ENCODE measurements at regions not wholly inside any gene's neighbourhood (a gene's known extent, or its start where the extent isn't known, plus 50 kb on each side); places are given as distances from the start of the nearest gene placed in this dataset.

DNA sequence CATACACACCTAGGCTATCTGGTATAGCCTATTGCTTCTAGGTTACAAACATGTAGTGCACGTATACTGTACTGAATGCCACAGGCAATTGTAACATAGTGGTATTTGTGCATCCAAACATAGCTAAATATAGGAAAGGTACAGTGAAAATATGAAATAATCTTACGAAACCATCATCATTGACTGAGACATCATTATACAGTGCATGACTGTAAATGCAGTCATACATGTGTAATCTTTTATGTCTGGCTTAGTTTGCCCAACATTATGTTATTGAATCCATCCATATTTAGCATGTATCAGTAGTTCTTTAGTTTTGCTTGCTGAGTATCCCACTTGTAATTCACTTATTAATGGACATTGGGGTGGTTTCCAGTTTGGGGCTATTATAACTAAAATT is 124.9 kb downstream of the CYLD start:
- TF ChIP-seq, protein P1, sequence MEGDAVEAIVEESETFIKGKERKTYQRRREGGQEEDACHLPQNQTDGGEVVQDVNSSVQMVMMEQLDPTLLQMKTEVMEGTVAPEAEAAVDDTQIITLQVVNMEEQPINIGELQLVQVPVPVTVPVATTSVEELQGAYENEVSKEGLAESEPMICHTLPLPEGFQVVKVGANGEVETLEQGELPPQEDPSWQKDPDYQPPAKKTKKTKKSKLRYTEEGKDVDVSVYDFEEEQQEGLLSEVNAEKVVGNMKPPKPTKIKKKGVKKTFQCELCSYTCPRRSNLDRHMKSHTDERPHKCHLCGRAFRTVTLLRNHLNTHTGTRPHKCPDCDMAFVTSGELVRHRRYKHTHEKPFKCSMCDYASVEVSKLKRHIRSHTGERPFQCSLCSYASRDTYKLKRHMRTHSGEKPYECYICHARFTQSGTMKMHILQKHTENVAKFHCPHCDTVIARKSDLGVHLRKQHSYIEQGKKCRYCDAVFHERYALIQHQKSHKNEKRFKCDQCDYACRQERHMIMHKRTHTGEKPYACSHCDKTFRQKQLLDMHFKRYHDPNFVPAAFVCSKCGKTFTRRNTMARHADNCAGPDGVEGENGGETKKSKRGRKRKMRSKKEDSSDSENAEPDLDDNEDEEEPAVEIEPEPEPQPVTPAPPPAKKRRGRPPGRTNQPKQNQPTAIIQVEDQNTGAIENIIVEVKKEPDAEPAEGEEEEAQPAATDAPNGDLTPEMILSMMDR (IDR thresholded peaks at IDR 0.05), result no peak
- no peak for TF ChIP-seq POLR2A (IDR thresholded peaks at IDR 0.05)
